H1 (cell line): ENCODE measurements at regions not wholly inside any gene's neighbourhood (a gene's known extent, or its start where the extent isn't known, plus 50 kb on each side); places are given as distances from the start of the nearest gene placed in this dataset.

Experiments
- ATF3 ChIP-seq: IDR thresholded peaks from 2 replicates; pipeline ENCODE4 v1.6.1; 2011; ENCODE audit warnings: low read depth, mild to moderate bottlenecking, low read length; ENCODE audit not compliant: insufficient read depth
- CBX5 ChIP-seq: fragments of 300-800, 300-1000 bp; sonication (generic); IDR thresholded peaks from 2 replicates; pipeline ENCODE4 v1.7.1; 2016; ENCODE audit warnings: antibody characterized with exemption, low read length, low read depth
- CHD1 ChIP-seq: IDR thresholded peaks from 2 replicates; pipeline ENCODE4 v1.6.1; 2012; ENCODE audit warnings: low read depth, low read length, improper control_type of control experiment
- CTCF ChIP-seq, 3 experiments: IDR thresholded peaks; 1 replicate in 2 of 3; 2 replicates in 1 of 3; pipeline versions ENCODE4 v1.5.1 to v1.6.1; 2011; ENCODE audit warnings: low read length in 3 of 3, mild to moderate bottlenecking in 3 of 3, inconsistent platforms in 2 of 3, low read depth in 1 of 3, moderate library complexity in 1 of 3; ENCODE audit not compliant: insufficient read depth in 1 of 3; ENCODE audit errors: control extremely low read depth in 1 of 3
- EGR1 ChIP-seq: IDR thresholded peaks from 2 replicates; pipeline ENCODE4 v1.6.1; 2011; ENCODE audit warnings: low read depth, low read length, borderline replicate concordance
- JUND ChIP-seq: IDR thresholded peaks from 2 replicates; pipeline ENCODE4 v1.6.1; 2011; ENCODE audit warnings: mild to moderate bottlenecking, improper control_type of control experiment, low read length
- POLR2A ChIP-seq, 2 experiments: IDR thresholded peaks; 1 replicate in 1 of 2; 2 replicates in 1 of 2; pipeline ENCODE4 v1.6.1; 2011; ENCODE audit warnings: low read depth in 2 of 2, low read length in 2 of 2, mild to moderate bottlenecking in 2 of 2; ENCODE audit errors: control extremely low read depth in 1 of 2
- RNF2 ChIP-seq: fragments of 200-900, 300-1000 bp; sonication (generic); IDR thresholded peaks from 2 replicates; pipeline ENCODE4 v1.7.1; 2016; ENCODE audit warnings: borderline replicate concordance, low read depth, mild to moderate bottlenecking, antibody characterized with exemption, low read length; ENCODE audit not compliant: poor library complexity, severe bottlenecking; ENCODE audit errors: missing control alignments
- SRF ChIP-seq: IDR thresholded peaks from 2 replicates; pipeline ENCODE4 v1.6.1; 2011; ENCODE audit warnings: mild to moderate bottlenecking, low read depth, low read length, moderate library complexity

- TF ChIP-seq JUND (no peak), CTCF (IDR thresholded peaks at IDR 0.05; ENCODE audit: control extremely low read depth in 1 of 3, insufficient read depth in 1 of 3, low read depth in 1 of 3, low read length in 3 of 3) (no peak), RNF2 (no peak), CHD1 (no peak), SRF (no peak), CBX5 (no peak), ATF3 (no peak), EGR1 (no peak), POLR2A (IDR thresholded peaks at IDR 0.05; ENCODE audit: control extremely low read depth in 1 of 2, low read depth in 2 of 2, low read length in 2 of 2) (no peak)
These were observed 301.5 kb upstream of the CCNG1 start for GRCh38 chr5:163135849-163136248.
